NT2/D1 (cell line): ENCODE measurements at regions not wholly inside any gene's neighbourhood (a gene's known extent, or its start where the extent isn't known, plus 50 kb on each side); places are given as distances from the start of the nearest gene placed in this dataset.

Source experiments
- SUZ12 ChIP-seq: IDR thresholded peaks from 2 replicates; pipeline ENCODE4 v1.6.1; 2011; ENCODE audit not compliant: insufficient read length, insufficient read depth; ENCODE audit errors: extremely low read depth
- YY1 ChIP-seq: IDR thresholded peaks from 2 replicates; pipeline ENCODE4 v1.6.1; 2011; ENCODE audit not compliant: insufficient read length, insufficient read depth
- ZNF274 ChIP-seq: IDR thresholded peaks from 2 replicates; pipeline ENCODE4 v1.6.1; 2011; ENCODE audit warnings: mild to moderate bottlenecking, low read depth, low read length

- no peak for TF ChIP-seq YY1
- TF ChIP-seq SUZ12, result no peak
- no peak for TF ChIP-seq ZNF274
These were observed 155.5 kb upstream of the SETMAR start for GRCh38 chr3:4147556-4148118.
